ENCODE measurements at regions not wholly inside any gene's neighbourhood (a gene's known extent, or its start where the extent isn't known, plus 50 kb on each side); places are given as distances from the start of the nearest gene placed in this dataset.

DNA sequence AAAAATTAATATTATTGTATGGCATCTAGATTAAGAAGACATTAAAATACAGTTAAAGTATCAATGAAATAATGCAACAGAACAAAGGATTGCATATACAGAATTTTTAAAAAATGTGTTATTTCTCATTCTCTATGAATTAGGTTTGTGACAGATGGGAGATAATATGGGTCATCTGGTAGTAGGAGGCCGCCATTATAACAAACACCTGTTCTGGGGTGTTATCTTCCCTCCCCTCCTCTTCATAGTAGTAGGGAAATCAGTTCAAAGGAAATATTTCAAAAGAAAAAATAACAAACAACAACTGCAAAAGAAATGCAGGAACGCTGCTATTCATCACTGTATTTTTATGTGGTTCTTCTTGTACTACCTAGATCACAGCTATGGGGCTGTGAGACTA lies 187.0 kb upstream of the ATP2B1 start:
- no peak for FAIRE-seq

- FAIRE-seq: no peak
Observed at GRCh38 chr12:89895101-89895500, 186.5 kb upstream of the ATP2B1 start.

- no peak for FAIRE-seq
Observed at GRCh38 chr12:89893972-89894706, 185.5 kb upstream of the ATP2B1 start.

GRCh38 chr12:89892436-89892835 lies 183.8 kb upstream of the ATP2B1 start:
- FAIRE-seq: no peak

DNA sequence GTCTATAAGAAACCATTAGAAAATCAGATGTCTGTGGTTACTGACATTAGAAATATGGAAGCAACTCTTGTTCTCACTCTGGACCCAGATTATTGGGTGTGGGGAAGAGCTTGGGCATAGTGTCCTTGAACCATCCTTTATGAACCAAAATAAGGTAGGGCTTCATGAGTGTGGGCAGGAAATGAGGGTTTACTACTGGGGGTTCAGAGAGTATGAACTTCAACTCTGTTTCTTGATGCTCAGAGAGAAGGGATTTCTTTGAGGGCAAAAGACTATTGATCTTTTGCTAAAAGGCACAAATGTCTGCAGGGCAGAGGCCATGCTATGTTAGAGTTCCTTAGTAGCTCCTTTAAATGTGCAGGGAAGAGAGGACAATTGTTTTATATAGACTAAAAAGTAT lies 183.3 kb upstream of the ATP2B1 start:
- FAIRE-seq: no peak

- no peak for FAIRE-seq
Observed at GRCh38 chr12:89890161-89890560, 181.5 kb upstream of the ATP2B1 start.

GRCh38 chr12:89889062-89889461 lies 180.4 kb upstream of the ATP2B1 start:
- FAIRE-seq: no peak

DNA sequence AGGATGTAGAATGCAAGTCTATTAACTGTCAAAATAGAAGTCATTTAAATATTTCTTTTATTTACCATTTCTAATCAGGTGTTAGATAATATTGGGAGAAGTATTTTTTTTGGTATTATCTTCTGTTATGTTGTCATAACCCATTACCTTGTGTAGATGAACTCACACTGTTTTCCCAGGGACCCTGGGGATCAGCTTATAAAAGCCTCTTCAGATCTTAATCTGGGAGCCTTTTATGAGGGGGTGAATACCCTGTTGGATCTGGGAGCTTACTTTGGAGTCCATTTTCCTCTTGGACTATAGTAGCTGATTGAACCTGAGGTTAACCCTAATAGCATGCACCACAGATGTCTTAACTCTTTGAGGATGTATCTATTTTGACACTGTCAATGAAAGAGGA lies 176.3 kb upstream of the ATP2B1 start:
- FAIRE-seq: no peak

DNA sequence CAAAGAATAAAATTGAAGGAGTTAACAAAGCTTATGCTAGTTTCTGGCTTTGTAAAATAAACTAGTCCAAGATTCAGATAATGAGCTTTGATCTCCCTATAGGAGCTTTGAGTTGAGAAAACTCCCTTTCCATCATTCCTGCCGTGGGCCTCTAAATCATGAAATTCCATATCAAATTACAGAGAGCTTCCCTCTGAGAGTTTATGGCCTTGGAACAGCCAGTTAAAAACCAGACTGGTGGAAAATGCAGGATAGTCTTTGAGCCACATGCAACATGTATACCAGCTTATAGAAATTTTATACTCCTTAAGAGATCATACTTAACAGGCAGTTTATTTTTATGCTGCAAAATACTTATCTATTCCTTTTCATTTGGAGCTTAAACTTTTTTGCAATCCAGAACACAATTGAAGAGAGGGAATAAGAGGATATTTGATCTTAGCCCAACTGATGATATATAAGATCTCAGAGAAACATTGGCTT lies 175.8 kb upstream of the ATP2B1 start:
- FAIRE-seq: no peak

- FAIRE-seq: no peak
Observed at GRCh38 chr12:89883630-89884389, 175.2 kb upstream of the ATP2B1 start.

GRCh38 chr12:89882792-89883191 lies 174.2 kb upstream of the ATP2B1 start:
- no peak for FAIRE-seq

- FAIRE-seq: no peak
Observed at GRCh38 chr12:89882050-89882449, 173.4 kb upstream of the ATP2B1 start.

GRCh38 chr12:89880690-89881350 lies 172.2 kb upstream of the ATP2B1 start:
- FAIRE-seq: no peak

DNA sequence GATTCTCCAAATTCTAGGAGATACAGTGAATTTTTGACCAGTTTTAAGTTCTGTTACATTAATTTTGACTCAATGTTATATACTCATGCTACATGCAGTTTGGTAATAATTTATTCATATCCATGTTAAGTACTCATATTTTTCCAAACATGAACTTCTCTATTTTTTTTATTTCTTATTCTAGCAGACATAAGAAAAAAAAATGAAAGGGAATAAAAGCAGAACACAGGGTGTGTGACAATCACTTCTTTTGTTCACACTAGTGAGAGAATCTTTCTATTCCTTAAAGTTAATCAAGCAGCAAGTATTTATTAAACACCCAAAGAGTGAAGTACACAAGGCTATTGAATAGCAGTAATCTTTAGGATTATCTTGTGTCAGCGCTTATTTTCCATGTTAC lies 171.1 kb upstream of the ATP2B1 start:
- no peak for FAIRE-seq

- no peak for FAIRE-seq
Observed at GRCh38 chr12:89878950-89879349, 170.3 kb upstream of the ATP2B1 start.

DNA sequence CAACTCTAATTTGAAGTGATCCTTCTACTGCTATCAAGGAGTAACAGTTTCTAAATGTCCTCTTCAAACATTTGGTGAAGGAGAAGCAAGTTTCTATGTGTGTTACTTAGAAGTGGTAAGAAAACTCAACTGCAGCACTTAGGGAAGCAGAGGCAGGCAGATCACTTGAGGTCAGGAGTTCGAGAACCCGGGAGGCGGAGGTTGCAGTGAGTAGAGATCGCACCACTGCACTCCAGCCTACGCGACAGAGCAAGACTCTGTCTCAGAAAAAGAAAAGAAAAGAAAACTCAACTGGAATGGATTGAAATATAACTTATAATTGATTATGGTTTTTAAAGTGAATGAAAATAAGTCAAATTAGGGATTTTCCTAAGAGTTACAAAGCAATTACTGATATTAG lies 169.7 kb upstream of the ATP2B1 start:
- no peak for FAIRE-seq

- no peak for FAIRE-seq
Observed at GRCh38 chr12:89877671-89878070, 169.0 kb upstream of the ATP2B1 start.

GRCh38 chr12:89877136-89877535 lies 168.5 kb upstream of the ATP2B1 start:
- no peak for FAIRE-seq

GRCh38 chr12:89875809-89876208 lies 167.2 kb upstream of the ATP2B1 start:
- no peak for FAIRE-seq

DNA sequence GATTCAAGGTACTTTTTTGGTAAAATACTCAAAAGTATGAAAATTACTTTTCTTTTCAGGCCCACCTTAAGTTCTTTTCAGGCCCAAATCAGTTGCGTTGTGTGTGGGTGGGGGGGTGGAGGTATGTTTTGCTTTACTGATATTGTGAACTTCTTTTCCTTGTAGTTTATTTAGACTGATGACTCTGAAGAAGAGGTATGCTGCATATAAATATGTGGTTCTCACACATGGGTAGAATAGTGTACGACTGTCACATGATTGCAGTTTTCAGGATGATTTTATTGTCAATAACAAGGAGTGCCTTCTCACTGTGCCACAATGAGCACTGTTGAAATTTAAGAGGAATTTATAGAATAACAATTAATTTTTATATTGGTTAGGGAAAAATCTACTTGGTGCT lies 166.6 kb upstream of the ATP2B1 start:
- no peak for FAIRE-seq

DNA sequence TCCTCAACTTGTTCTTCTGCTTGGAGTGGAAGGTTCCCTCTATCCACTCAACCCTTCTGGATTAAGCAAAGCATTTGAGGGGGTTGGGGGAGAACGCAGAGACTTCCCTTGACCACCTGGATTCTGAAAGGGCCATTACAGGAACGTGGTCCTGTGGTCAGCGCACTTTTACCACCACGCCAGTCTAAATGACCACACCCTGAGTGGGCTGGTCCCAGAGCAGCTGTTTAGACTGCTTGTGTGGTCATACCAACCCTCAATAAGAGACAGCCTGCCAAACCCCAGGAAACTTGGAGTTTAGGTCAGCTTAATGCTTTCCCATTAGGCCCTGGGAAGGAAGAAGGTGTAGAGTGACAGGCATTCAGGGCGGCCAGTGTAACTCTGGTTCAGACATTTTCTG lies 165.5 kb upstream of the ATP2B1 start:
- no peak for FAIRE-seq

GRCh38 chr12:89873745-89874144 lies 165.1 kb upstream of the ATP2B1 start:
- no peak for FAIRE-seq

DNA sequence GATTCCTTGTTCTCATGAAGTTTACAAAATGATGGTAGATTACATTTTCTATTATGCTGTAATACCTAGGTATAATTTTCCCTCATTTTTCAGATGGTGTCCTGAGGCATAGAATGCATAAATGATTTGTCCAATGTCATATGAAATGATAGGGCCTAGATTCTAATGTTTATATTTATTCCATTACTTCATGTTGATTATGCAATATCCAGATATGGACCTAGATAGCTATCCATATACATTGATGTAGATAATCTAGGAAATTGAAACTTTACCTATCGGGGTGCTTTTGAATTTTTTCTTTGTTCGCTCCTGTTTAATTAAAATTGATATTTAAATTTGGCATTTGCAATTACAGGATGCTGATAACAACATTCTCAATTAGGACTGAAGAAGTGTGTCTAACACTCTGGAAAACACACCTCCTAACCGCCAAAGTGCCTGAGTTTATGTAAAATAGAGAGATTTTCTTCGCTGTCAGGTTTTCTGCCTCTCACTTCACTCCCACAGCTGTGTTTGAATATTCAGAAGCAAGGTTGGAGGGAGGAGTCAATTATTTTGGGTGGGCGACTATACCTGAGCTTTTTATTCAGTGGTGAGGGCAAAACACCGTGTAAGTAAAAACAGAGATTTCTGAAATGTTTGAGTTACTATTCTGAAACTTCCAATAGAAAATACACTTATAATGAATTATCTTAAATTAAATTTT lies 164.4 kb upstream of the ATP2B1 start:
- no peak for FAIRE-seq

All from G401.6 (cell line).